Left cardiac atrium (tissue), 4 donors: ENCODE measurements at regions not wholly inside any gene's neighbourhood (a gene's known extent, or its start where the extent isn't known, plus 50 kb on each side); places are given as distances from the start of the nearest gene placed in this dataset.

Experiments used
- ATAC-seq, 2 donors: fragments of 200-7000 bp; cut with Tn5 transposase; one replicate each; pipeline ENCODE4 v1.9.1; 2020; ENCODE audit warnings: mild to moderate bottlenecking in 2 of 2, moderate library complexity in 2 of 2
- DNase-seq: peaks from one replicate; pipeline ENCODE4 v3.0.0-alpha.2; 2020
- intact Hi-C, 2 donors: fragments of 100-400 bp; cut with DNase I; formaldehyde crosslinking; loops; one replicate each; pipeline versions ENCODE4 v1.14.1 to v1.15.1; 2022 to 2023
- donor health status: DM: no; HTN: yes; CAD: no.
- donor health status: DM: no; HTN: yes; CAD: no; lungs with severe emphysema.
- donor health status: DM: yes; HTN: yes; CAD: no.
- donor health status: Dilated cardiomyopathy.

GRCh38 chr13:33633701-33634545, 184.0 kb upstream of the RFC3 start:
- intact Hi-C loops = no loop called here
- ATAC-seq (peak in 1 of 2 donors; percentile 39), DNase-seq (no peak)

GRCh38 chr13:33634546-33634982, 183.4 kb upstream of the RFC3 start:
- ATAC-seq = peak; percentile 25 to 36
- DNase-seq = no peak

GRCh38 chr13:33636243-33636642, 181.7 kb upstream of the RFC3 start:
- DNase-seq = no peak
- intact Hi-C loops = no loop called here
- ATAC-seq = no peak

More at GRCh38 chr13:33634546-33634982, 183.4 kb upstream of the RFC3 start:
- intact Hi-C loops = no loop called here

GRCh38 chr13:33636955-33637670, 180.8 kb upstream of the RFC3 start:
- intact Hi-C loops = no loop called here
- no peak for DNase-seq
- no peak for ATAC-seq

GRCh38 chr13:33637978-33638743, 179.8 kb upstream of the RFC3 start:
- peak in 1 of 2 donors; percentile 61 for ATAC-seq
- DNase-seq = no peak
- intact Hi-C loops = no loop called here

GRCh38 chr13:33639158-33639557, 178.8 kb upstream of the RFC3 start:
- peak; percentile 48 for DNase-seq
- ATAC-seq = peak; percentile 53
- intact Hi-C loops = no loop called here

- ATAC-seq (no peak), DNase-seq (no peak)
- intact Hi-C loops = no loop called here
Measured at GRCh38 chr13:33639626-33640080, 178.3 kb upstream of the RFC3 start.

GRCh38 chr13:33640832-33641231, 177.1 kb upstream of the RFC3 start:
- intact Hi-C loops = no loop called here
- DNase-seq = no peak
- no peak for ATAC-seq

GRCh38 chr13:33642374-33643065, 175.4 kb upstream of the RFC3 start:
- DNase-seq (peak; percentile 29), ATAC-seq (peak; percentile 60 to 72)
- intact Hi-C loops = no loop called here

- no peak for DNase-seq
- intact Hi-C loops = no loop called here
- peak; percentile 34 to 50 for ATAC-seq
Measured at GRCh38 chr13:33644581-33645543, 173.1 kb upstream of the RFC3 start.

GRCh38 chr13:33645591-33646554, 172.1 kb upstream of the RFC3 start:
- no peak for ATAC-seq
- intact Hi-C loops = no loop called here
- DNase-seq = no peak

GRCh38 chr13:33649212-33649878, 168.6 kb upstream of the RFC3 start:
- DNase-seq = no peak
- intact Hi-C loops = no loop called here
- peak in 1 of 2 donors; percentile 65 for ATAC-seq

- DNase-seq = no peak
- intact Hi-C loops = no loop called here
- no peak for ATAC-seq
Measured at GRCh38 chr13:33651766-33652165, 166.2 kb upstream of the RFC3 start.

- no peak for DNase-seq
- ATAC-seq = no peak
- intact Hi-C loops = no loop called here
Measured at GRCh38 chr13:33657274-33657673, 160.7 kb upstream of the RFC3 start.

- ATAC-seq = no peak
- no peak for DNase-seq
Measured at GRCh38 chr13:33659466-33659865, 158.5 kb upstream of the RFC3 start.

GRCh38 chr13:33659894-33660293, 158.1 kb upstream of the RFC3 start:
- intact Hi-C loops = no loop called here
- DNase-seq = no peak
- no peak for ATAC-seq

More at GRCh38 chr13:33659466-33659865, 158.5 kb upstream of the RFC3 start:
- intact Hi-C loops = no loop called here
